OCI-LY7 (cell line): ENCODE measurements at regions not wholly inside any gene's neighbourhood (a gene's known extent, or its start where the extent isn't known, plus 50 kb on each side); places are given as distances from the start of the nearest gene placed in this dataset.

Source experiments
- BruUV-seq: library from RNA; stranded (reverse); fragments of 400-500 nt; replicated peaks from 2 replicates; lab custom pipeline; 2021; lab: Mats Ljungman, UMichigan
- CTCF ChIA-PET: fragments of 300-600 bp; sonication (Branson Sonifier 250); formaldehyde crosslinking; loops from one replicate; lab custom pipeline; 2022; ENCODE audit warnings: antibody characterized with exemption; ENCODE audit not compliant: unreplicated experiment; lab: Charles Lee
- POLR2A ChIA-PET: fragments of 300-600 bp; sonication (Branson Sonifier 250); formaldehyde crosslinking; loops from one replicate; lab custom pipeline; 2022; ENCODE audit warnings: antibody characterized with exemption; lab: Charles Lee
- DNase-seq: peaks from one replicate; pipeline ENCODE4 v3.0.0-alpha.2; 2015; ENCODE audit warnings: low spot score
- H2AFZ ChIP-seq: fragments of 200-600 bp; sonication (generic), shearing (Covaris generic); 2 replicates; pipeline ENCODE4 v1.6.1; 2014; ENCODE audit warnings: mild to moderate bottlenecking, antibody characterized with exemption, low read length, moderate library complexity
- H3K27ac ChIP-seq: fragments of 200-600 bp; sonication (generic); 2 replicates; pipeline ENCODE4 v1.5.1; 2014; ENCODE audit warnings: mixed run types, low read depth, mild to moderate bottlenecking, moderate library complexity, low read length, inconsistent platforms; ENCODE audit not compliant: poor library complexity, severe bottlenecking
- H3K36me3 ChIP-seq: fragments of 200-600 bp; sonication (generic); 2 replicates; pipeline ENCODE4 v1.6.1; 2014; ENCODE audit warnings: mild to moderate bottlenecking, antibody characterized with exemption, low read length, moderate library complexity, mixed read lengths; ENCODE audit not compliant: insufficient read depth
- H3K4me1 ChIP-seq: fragments of 200-600 bp; sonication (generic); 2 replicates; pipeline ENCODE4 v1.5.1; 2014; ENCODE audit warnings: mild to moderate bottlenecking, low read length; ENCODE audit not compliant: insufficient read depth, poor library complexity, severe bottlenecking
- H3K4me2 ChIP-seq: fragments of 200-600 bp; sonication (generic); 2 replicates; pipeline ENCODE4 v1.6.1; 2014; ENCODE audit warnings: mild to moderate bottlenecking, low read length
- H3K4me3 ChIP-seq: fragments of 200-600 bp; sonication (generic); 2 replicates; pipeline ENCODE4 v1.5.1; 2014; ENCODE audit warnings: mild to moderate bottlenecking, low read depth, low read length; ENCODE audit not compliant: poor library complexity, severe bottlenecking
- H3K79me2 ChIP-seq: fragments of 200-600 bp; sonication (generic); 2 replicates; pipeline ENCODE4 v1.6.1; 2016; ENCODE audit warnings: low read depth, mild to moderate bottlenecking, low read length, moderate library complexity, mixed read lengths; ENCODE audit not compliant: insufficient read depth
- H3K9me2 ChIP-seq: fragments of 200-600 bp; sonication (generic); 2 replicates; pipeline ENCODE4 v1.6.1; 2016; ENCODE audit warnings: mild to moderate bottlenecking, low read length, mixed read lengths; ENCODE audit not compliant: insufficient read depth
- H3K9me3 ChIP-seq: fragments of 200-600 bp; sonication (generic); 2 replicates; pipeline ENCODE4 v1.6.1; 2014; ENCODE audit warnings: mild to moderate bottlenecking, mixed run types, low read length, mixed read lengths
- H4K20me1 ChIP-seq: fragments of 200-600 bp; sonication (generic); 2 replicates; pipeline ENCODE4 v1.6.1; 2014; ENCODE audit warnings: mild to moderate bottlenecking, antibody characterized with exemption, low read length, moderate library complexity, mixed read lengths; ENCODE audit not compliant: insufficient read depth
- EZH2phosphoT487 ChIP-seq: fragments of 200-600 bp; sonication (generic); IDR thresholded peaks from 2 replicates; pipeline ENCODE4 v1.6.1; 2018; ENCODE audit warnings: low read depth, borderline replicate concordance, mild to moderate bottlenecking, mixed run types, antibody characterized with exemption, low read length, moderate library complexity, mixed read lengths
- intact Hi-C: fragments of 100-400 bp; cut with micrococcal nuclease; formaldehyde crosslinking; loops from one replicate; pipeline ENCODE4 v1.10.0; 2022; ENCODE audit not compliant: unreplicated experiment
- TF ChIP-seq, protein P1 (sequence below): fragments of 200-600 bp; sonication (generic); conservative IDR thresholded peaks from 2 replicates; pipeline ENCODE4 v1.5.1; 2014; ENCODE audit warnings: mild to moderate bottlenecking, antibody characterized with exemption, low read length, moderate library complexity, mixed read lengths

DNA sequence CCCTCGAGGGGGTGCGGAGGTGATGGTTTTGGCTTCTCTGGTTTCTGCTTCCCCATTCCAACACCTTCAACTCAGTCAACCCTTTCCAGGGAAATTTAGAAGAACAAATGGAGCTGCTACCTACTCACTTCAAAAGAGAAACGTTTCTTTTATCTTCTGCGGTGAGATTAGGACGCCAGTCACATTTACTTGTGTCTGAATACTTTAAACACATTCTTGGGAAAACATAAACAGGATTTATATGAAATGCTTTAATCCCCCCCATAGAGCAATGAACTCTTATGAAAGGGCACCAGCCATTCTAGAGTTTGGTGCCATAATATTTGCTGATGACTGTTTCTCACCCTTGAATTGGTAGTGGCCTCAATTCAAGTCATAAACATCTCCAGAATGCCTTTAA is 253.2 kb upstream of the APCDD1 start:
- DNase-seq, result no peak
- no peaks in the 10 kb centered on the region for H3K9me2 ChIP-seq
- H3K27ac ChIP-seq, result no peak overlapping the region
- H3K4me1 ChIP-seq, result no peaks in the 10 kb centered on the region
- intact Hi-C loops, result no loop called here
- no peaks in the 10 kb centered on the region for H4K20me1 ChIP-seq
- H2AFZ ChIP-seq, result no peak overlapping the region
- H3K4me3 ChIP-seq, result no peak overlapping the region
- no peaks in the 10 kb centered on the region for H3K9me3 ChIP-seq
- no peak for TF ChIP-seq EZH2phosphoT487
- TF ChIP-seq, protein P1, sequence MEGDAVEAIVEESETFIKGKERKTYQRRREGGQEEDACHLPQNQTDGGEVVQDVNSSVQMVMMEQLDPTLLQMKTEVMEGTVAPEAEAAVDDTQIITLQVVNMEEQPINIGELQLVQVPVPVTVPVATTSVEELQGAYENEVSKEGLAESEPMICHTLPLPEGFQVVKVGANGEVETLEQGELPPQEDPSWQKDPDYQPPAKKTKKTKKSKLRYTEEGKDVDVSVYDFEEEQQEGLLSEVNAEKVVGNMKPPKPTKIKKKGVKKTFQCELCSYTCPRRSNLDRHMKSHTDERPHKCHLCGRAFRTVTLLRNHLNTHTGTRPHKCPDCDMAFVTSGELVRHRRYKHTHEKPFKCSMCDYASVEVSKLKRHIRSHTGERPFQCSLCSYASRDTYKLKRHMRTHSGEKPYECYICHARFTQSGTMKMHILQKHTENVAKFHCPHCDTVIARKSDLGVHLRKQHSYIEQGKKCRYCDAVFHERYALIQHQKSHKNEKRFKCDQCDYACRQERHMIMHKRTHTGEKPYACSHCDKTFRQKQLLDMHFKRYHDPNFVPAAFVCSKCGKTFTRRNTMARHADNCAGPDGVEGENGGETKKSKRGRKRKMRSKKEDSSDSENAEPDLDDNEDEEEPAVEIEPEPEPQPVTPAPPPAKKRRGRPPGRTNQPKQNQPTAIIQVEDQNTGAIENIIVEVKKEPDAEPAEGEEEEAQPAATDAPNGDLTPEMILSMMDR, result no peak
- H3K36me3 ChIP-seq, result no peaks in the 10 kb centered on the region
- ChIA-PET CTCF (no interaction called here), POLR2A (interaction anchor here (0.6 kb wide), 1 partner anchor 922 kb away, joined by 3 read pairs; no protein-coding TSS in a partner anchor)
- no peaks in the 10 kb centered on the region for H3K79me2 ChIP-seq
- no TSS peak for BruUV-seq
- no peak overlapping the region for H3K4me2 ChIP-seq

DNA sequence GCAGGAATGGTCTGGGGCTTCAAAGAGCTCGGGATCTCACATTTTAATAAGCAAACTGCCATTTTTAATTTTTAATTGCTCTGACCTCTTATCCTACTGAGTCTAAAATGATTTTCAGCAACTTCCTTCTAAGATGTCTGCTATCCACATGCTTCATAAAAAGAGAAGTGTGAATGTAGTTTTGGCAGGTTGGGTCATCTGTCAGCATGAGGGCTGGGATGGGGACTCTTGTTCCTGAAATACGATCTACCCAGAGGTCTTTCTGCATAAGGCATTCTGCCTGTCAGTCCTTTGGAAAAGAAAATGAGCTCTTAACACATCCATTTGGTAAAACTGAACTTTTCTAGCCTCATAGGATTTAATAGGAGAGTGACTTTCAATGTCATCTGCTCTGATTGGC is 252.8 kb upstream of the APCDD1 start:
- H3K4me2 ChIP-seq, result no peak overlapping the region
- POLR2A ChIA-PET, result interaction anchor here (0.6 kb wide), 1 partner anchor 921 kb away, joined by 3 read pairs; no protein-coding TSS in a partner anchor
- H2AFZ ChIP-seq, result no peak overlapping the region
- no peaks in the 10 kb centered on the region for H3K9me3 ChIP-seq
- CTCF ChIA-PET, result no interaction called here
- no peaks in the 10 kb centered on the region for H3K36me3 ChIP-seq
- no peak for TF ChIP-seq EZH2phosphoT487
- TF ChIP-seq, protein P1, result no peak
- H3K4me1 ChIP-seq, result no peaks in the 10 kb centered on the region
- no peaks in the 10 kb centered on the region for H3K79me2 ChIP-seq
- H4K20me1 ChIP-seq, result no peaks in the 10 kb centered on the region
- H3K27ac ChIP-seq, result no peak overlapping the region
- no peak for DNase-seq
- no peaks in the 10 kb centered on the region for H3K9me2 ChIP-seq
- no peak overlapping the region for H3K4me3 ChIP-seq
- intact Hi-C loops, result no loop called here
- no TSS peak for BruUV-seq

DNA sequence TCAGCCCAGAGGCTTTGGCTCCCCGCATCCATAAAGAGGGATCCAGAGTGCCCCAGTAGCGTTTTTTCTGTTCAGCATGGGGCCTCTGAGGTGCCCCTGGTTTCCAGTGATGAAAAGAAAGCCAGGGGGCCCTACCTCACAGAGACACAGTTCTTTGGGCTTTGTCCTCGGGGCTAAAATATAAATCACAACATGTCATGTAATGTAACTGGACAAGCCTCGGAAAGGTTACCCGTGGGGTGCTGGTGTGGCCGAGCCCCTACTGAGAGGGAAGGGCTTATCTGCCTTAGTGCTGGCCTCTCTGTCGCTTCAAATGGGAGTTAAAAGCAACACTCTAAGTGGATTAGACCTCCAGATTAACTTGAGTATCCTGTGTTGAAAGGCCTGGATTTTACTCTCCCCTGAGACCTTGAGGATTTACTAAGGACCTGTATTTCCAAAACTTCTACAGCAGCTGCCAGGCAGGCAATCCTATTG is 251.6 kb upstream of the APCDD1 start:
- intact Hi-C loops, result no loop called here
- Histone ChIP-seq H3K4me2 (no peak overlapping the region), H2AFZ (no peak overlapping the region), H3K4me3 (no peak overlapping the region), H3K9me3 (no peaks in the 10 kb centered on the region), H3K36me3 (no peaks in the 10 kb centered on the region), H3K4me1 (no peaks in the 10 kb centered on the region), H3K79me2 (no peaks in the 10 kb centered on the region), H3K27ac (no peak overlapping the region), H4K20me1 (no peaks in the 10 kb centered on the region), H3K9me2 (no peaks in the 10 kb centered on the region)
- ChIA-PET CTCF (no interaction called here), POLR2A (no interaction called here)
- TF ChIP-seq, protein P1, result no peak
- no peak for TF ChIP-seq EZH2phosphoT487
- BruUV-seq, result no TSS peak
- no peak for DNase-seq
